GM21825 (cell line): ENCODE measurements at regions not wholly inside any gene's neighbourhood (a gene's known extent, or its start where the extent isn't known, plus 50 kb on each side); places are given as distances from the start of the nearest gene placed in this dataset.
A peak's percentile ranks its signal among the peaks of the same experiment; 100 is the strongest.

ENCODE experiments used
- ATAC-seq: cut with Tn5 transposase; IDR thresholded peaks from one replicate; pipeline ENCODE4 v1.9.1; 2021; ENCODE audit warnings: mild to moderate bottlenecking, moderate library complexity; ENCODE audit not compliant: unreplicated experiment

- ATAC-seq, result no peak
Measured at GRCh38 chr12:34188974-34189373, 166.7 kb downstream of the ALG10 start.

GRCh38 chr12:34190054-34190453, 167.8 kb downstream of the ALG10 start:
- no peak for ATAC-seq

- ATAC-seq, result no peak
Measured at GRCh38 chr12:34198924-34199323, 176.6 kb downstream of the ALG10 start.

GRCh38 chr12:34203866-34204620, 181.7 kb downstream of the ALG10 start:
- no peak for ATAC-seq

- no peak for ATAC-seq
Measured at GRCh38 chr12:34204830-34205285, 182.6 kb downstream of the ALG10 start.

- ATAC-seq, result no peak
Measured at GRCh38 chr12:34205401-34205800, 183.1 kb downstream of the ALG10 start.

GRCh38 chr12:34206061-34206785, 183.9 kb downstream of the ALG10 start:
- ATAC-seq, result no peak

- no peak for ATAC-seq
Measured at GRCh38 chr12:34207858-34208257, 185.6 kb downstream of the ALG10 start.

- no peak for ATAC-seq
Measured at GRCh38 chr12:34208331-34209258, 186.3 kb downstream of the ALG10 start.

GRCh38 chr12:34209259-34209835, 187.1 kb downstream of the ALG10 start:
- no peak for ATAC-seq

- ATAC-seq, result no peak
Measured at GRCh38 chr12:34210183-34210582, 187.9 kb downstream of the ALG10 start.

GRCh38 chr12:34210689-34211530, 188.6 kb downstream of the ALG10 start:
- ATAC-seq, result no peak

GRCh38 chr12:34212651-34213050, 190.4 kb downstream of the ALG10 start:
- no peak for ATAC-seq

GRCh38 chr12:34214011-34214410, 191.7 kb downstream of the ALG10 start:
- ATAC-seq, result no peak

- no peak for ATAC-seq
Measured at GRCh38 chr12:34215213-34215892, 193.1 kb downstream of the ALG10 start.

- no peak for ATAC-seq
Measured at GRCh38 chr12:34215893-34216285, 193.6 kb downstream of the ALG10 start.

GRCh38 chr12:34217660-34218059, 195.4 kb downstream of the ALG10 start:
- no peak for ATAC-seq

GRCh38 chr12:34218193-34219045, 196.1 kb downstream of the ALG10 start:
- ATAC-seq, result peak; percentile 86
